Femur (tissue), 1 donor: ENCODE measurements at regions not wholly inside any gene's neighbourhood (a gene's known extent, or its start where the extent isn't known, plus 50 kb on each side); places are given as distances from the start of the nearest gene placed in this dataset.

Experiments
- DNase-seq: peaks from one replicate; pipeline ENCODE4 v3.0.0-alpha.2; 2017

GRCh38 chr3:182083112-182083511 is 371.4 kb downstream of the SOX2 start:
- no peak for DNase-seq

- no peak for DNase-seq
Observed at GRCh38 chr3:182092662-182093262, 381.0 kb downstream of the SOX2 start.

GRCh38 chr3:182094321-182094720 is 382.6 kb downstream of the SOX2 start:
- DNase-seq: no peak

- DNase-seq: no peak
Observed at GRCh38 chr3:182104881-182105280, 393.2 kb downstream of the SOX2 start.

GRCh38 chr3:182105875-182106274 is 394.1 kb downstream of the SOX2 start:
- DNase-seq: no peak

GRCh38 chr3:182108371-182108770 is 396.6 kb downstream of the SOX2 start:
- DNase-seq: no peak

- DNase-seq: no peak
Observed at GRCh38 chr3:182111967-182112366, 400.2 kb downstream of the SOX2 start.

GRCh38 chr3:182115328-182116015 is 403.7 kb downstream of the SOX2 start:
- DNase-seq: no peak

- DNase-seq: no peak
Observed at GRCh38 chr3:182116386-182116785, 404.7 kb downstream of the SOX2 start.

GRCh38 chr3:182117131-182117530 is 405.4 kb downstream of the SOX2 start:
- DNase-seq: no peak

- DNase-seq: no peak
Observed at GRCh38 chr3:182117583-182117982, 405.9 kb downstream of the SOX2 start.

- DNase-seq: no peak
Observed at GRCh38 chr3:182118066-182118465, 406.3 kb downstream of the SOX2 start.

- DNase-seq: no peak
Observed at GRCh38 chr3:182121401-182121800, 409.7 kb downstream of the SOX2 start.

GRCh38 chr3:182122779-182123178 is 411.1 kb downstream of the SOX2 start:
- DNase-seq: no peak

GRCh38 chr3:182124187-182124586 is 412.5 kb downstream of the SOX2 start:
- no peak for DNase-seq

- no peak for DNase-seq
Observed at GRCh38 chr3:182124716-182125115, 413.0 kb downstream of the SOX2 start.

- DNase-seq: no peak
Observed at GRCh38 chr3:182129740-182130139, 418.0 kb downstream of the SOX2 start.

- no peak for DNase-seq
Observed at GRCh38 chr3:182133752-182134151, 422.0 kb downstream of the SOX2 start.

- no peak for DNase-seq
Observed at GRCh38 chr3:182135056-182135455, 423.3 kb downstream of the SOX2 start.

- no peak for DNase-seq
Observed at GRCh38 chr3:182136008-182136910, 424.5 kb downstream of the SOX2 start.

- DNase-seq: no peak
Observed at GRCh38 chr3:182138393-182138792, 426.7 kb downstream of the SOX2 start.

GRCh38 chr3:182139627-182140357 is 428.1 kb downstream of the SOX2 start:
- DNase-seq: no peak

GRCh38 chr3:182142928-182143327 is 431.2 kb downstream of the SOX2 start:
- DNase-seq: no peak
